HEK293 (cell line): ENCODE measurements at regions not wholly inside any gene's neighbourhood (a gene's known extent, or its start where the extent isn't known, plus 50 kb on each side); places are given as distances from the start of the nearest gene placed in this dataset.

Experiments used
- CTCF ChIA-PET: fragments of 350-600 bp; formaldehyde crosslinking; extraction: SDS; loops from one replicate; lab custom pipeline; 2021; ENCODE audit warnings: antibody characterized with exemption; lab: Yijun Ruan, JAX
- POLR2A ChIA-PET: fragments of 300-600 bp; formaldehyde crosslinking; extraction: SDS; loops from one replicate; lab custom pipeline; 2020; ENCODE audit warnings: antibody characterized with exemption, inconsistent platforms; lab: Yijun Ruan, JAX
- H3K27ac ChIP-seq: fragments of 200-500 bp; sonication (Bioruptor generic); 2 replicates; pipeline ENCODE4 v1.5.1; 2014; ENCODE audit warnings: low read depth, low read length, control low read depth, inconsistent platforms; ENCODE audit errors: extremely low read depth
- H3K36me3 ChIP-seq, 2 experiments: fragments of 200-500 bp in 1 of 2; sonication (Bioruptor generic) in 1 of 2; 1 replicate in 1 of 2; 2 replicates in 1 of 2; pipeline ENCODE4 v1.5.1; 2014 to 2017; ENCODE audit warnings: inconsistent platforms in 2 of 2, low read length in 2 of 2; ENCODE audit not compliant: control insufficient read depth in 2 of 2, insufficient read depth in 1 of 2
- H3K4me1 ChIP-seq: fragments of 200-500 bp; sonication (Bioruptor generic); 2 replicates; pipeline ENCODE4 v1.5.1; 2014; ENCODE audit warnings: mild to moderate bottlenecking, low read length, inconsistent platforms; ENCODE audit not compliant: control insufficient read depth, insufficient read depth
- H3K4me3 ChIP-seq: 2 replicates; pipeline ENCODE4 v1.5.1; 2011; ENCODE audit warnings: low read depth, mild to moderate bottlenecking, control low read depth, low read length, moderate library complexity
- H3K9me3 ChIP-seq: fragments of 200-500 bp; sonication (Bioruptor generic); 2 replicates; pipeline ENCODE4 v1.5.1; 2014; ENCODE audit warnings: low read depth, low read length, inconsistent platforms; ENCODE audit not compliant: control insufficient read depth, insufficient read depth
- GFI1B ChIP-seq: fragments of 450-650 bp; formaldehyde crosslinking; IDR thresholded peaks from 2 replicates; pipeline ENCODE4 v1.5.1; 2016; ENCODE audit warnings: missing biosample characterization, missing genetic modification characterization
- KLF9 ChIP-seq: fragments of 450-650 bp; formaldehyde crosslinking; IDR thresholded peaks from 2 replicates; pipeline ENCODE4 v1.5.1; 2016; ENCODE audit warnings: missing biosample characterization, missing genetic modification characterization, low read depth
- MYNN ChIP-seq: fragments of 450-650 bp; formaldehyde crosslinking; IDR thresholded peaks from 2 replicates; pipeline ENCODE4 v1.5.1; 2016; ENCODE audit warnings: missing biosample characterization, missing genetic modification characterization, borderline replicate concordance
- ZNF146 ChIP-seq: fragments of 450-650 bp; formaldehyde crosslinking; IDR thresholded peaks from 2 replicates; pipeline ENCODE4 v1.5.1; 2016; ENCODE audit warnings: missing biosample characterization, missing genetic modification characterization
- ZNF155 ChIP-seq: fragments of 450-650 bp; formaldehyde crosslinking; IDR thresholded peaks from 2 replicates; pipeline ENCODE4 v1.5.1; 2016; ENCODE audit warnings: missing biosample characterization, missing genetic modification characterization
- ZNF18 ChIP-seq: fragments of 450-650 bp; formaldehyde crosslinking; IDR thresholded peaks from 2 replicates; pipeline ENCODE4 v1.5.1; 2016; ENCODE audit warnings: missing biosample characterization, missing genetic modification characterization
- ZNF211 ChIP-seq: fragments of 450-650 bp; formaldehyde crosslinking; IDR thresholded peaks from 2 replicates; pipeline ENCODE4 v1.5.1; 2016; ENCODE audit warnings: low read depth, missing biosample characterization, missing genetic modification characterization
- ZNF362 ChIP-seq: fragments of 450-650 bp; formaldehyde crosslinking; IDR thresholded peaks from 2 replicates; pipeline ENCODE4 v1.5.1; 2016; ENCODE audit warnings: missing biosample characterization, missing genetic modification characterization
- ZNF398 ChIP-seq: fragments of 450-650 bp; formaldehyde crosslinking; IDR thresholded peaks from 2 replicates; pipeline ENCODE4 v1.5.1; 2017; ENCODE audit warnings: missing biosample characterization, missing genetic modification characterization
- ZNF404 ChIP-seq: fragments of 450-650 bp; formaldehyde crosslinking; IDR thresholded peaks from 2 replicates; pipeline ENCODE4 v1.5.1; 2017; ENCODE audit warnings: missing biosample characterization, missing genetic modification characterization
- ZNF433 ChIP-seq: fragments of 450-650 bp; formaldehyde crosslinking; IDR thresholded peaks from 2 replicates; pipeline ENCODE4 v1.5.1; 2016; ENCODE audit warnings: missing biosample characterization, missing genetic modification characterization, low read depth
- ZNF514 ChIP-seq: fragments of 450-650 bp; formaldehyde crosslinking; IDR thresholded peaks from 2 replicates; pipeline ENCODE4 v1.5.1; 2016; ENCODE audit warnings: missing biosample characterization, missing genetic modification characterization
- ZNF561 ChIP-seq: fragments of 450-650 bp; IDR thresholded peaks from 2 replicates; pipeline ENCODE4 v1.5.1; 2018; ENCODE audit warnings: missing biosample characterization, missing genetic modification characterization, borderline replicate concordance
- ZNF629 ChIP-seq: fragments of 450-650 bp; formaldehyde crosslinking; IDR thresholded peaks from 2 replicates; pipeline ENCODE4 v1.5.1; 2017; ENCODE audit warnings: missing biosample characterization, missing genetic modification characterization
- ZNF792 ChIP-seq: fragments of 450-650 bp; formaldehyde crosslinking; IDR thresholded peaks from 2 replicates; pipeline ENCODE4 v1.5.1; 2016; ENCODE audit warnings: missing biosample characterization, missing genetic modification characterization
- ZSCAN16 ChIP-seq: fragments of 450-650 bp; formaldehyde crosslinking; IDR thresholded peaks from 2 replicates; pipeline ENCODE4 v1.5.1; 2016; ENCODE audit warnings: missing biosample characterization, missing genetic modification characterization
- TF ChIP-seq, protein P1 (sequence below): fragments of 450-650 bp; formaldehyde crosslinking; IDR thresholded peaks from 2 replicates; pipeline ENCODE4 v1.5.1; 2016; ENCODE audit warnings: missing biosample characterization, missing genetic modification characterization
- TF ChIP-seq, protein P2 (sequence below): fragments of 450-650 bp; formaldehyde crosslinking; IDR thresholded peaks from 2 replicates; pipeline ENCODE4 v1.5.1; 2017; ENCODE audit warnings: missing biosample characterization, missing genetic modification characterization
- TF ChIP-seq, protein P3 (sequence below): fragments of 450-650 bp; formaldehyde crosslinking; conservative IDR thresholded peaks from 2 replicates; pipeline ENCODE4 v1.5.1; 2016; ENCODE audit warnings: low read depth, missing biosample characterization, missing genetic modification characterization
- TF ChIP-seq, protein P4 (sequence below): fragments of 450-650 bp; formaldehyde crosslinking; IDR thresholded peaks from 2 replicates; pipeline ENCODE4 v1.5.1; 2016; ENCODE audit warnings: missing biosample characterization, missing genetic modification characterization

GRCh38 chr3:82088749-82089148 is 327.3 kb upstream of the GBE1 start:
- POLR2A ChIA-PET = no interaction called here
- TF ChIP-seq MYNN (tag by site-specific recombination) (no peak), ZNF18 (tag by site-specific recombination) (no peak), GFI1B (tag by site-specific recombination) (no peak), ZNF398 (tag by site-specific recombination) (no peak), KLF9 (tag by site-specific recombination) (no peak), ZNF362 (no peak), ZSCAN16 (tag by site-specific recombination) (no peak), ZNF629 (no peak)
- TF ChIP-seq, protein P1, sequence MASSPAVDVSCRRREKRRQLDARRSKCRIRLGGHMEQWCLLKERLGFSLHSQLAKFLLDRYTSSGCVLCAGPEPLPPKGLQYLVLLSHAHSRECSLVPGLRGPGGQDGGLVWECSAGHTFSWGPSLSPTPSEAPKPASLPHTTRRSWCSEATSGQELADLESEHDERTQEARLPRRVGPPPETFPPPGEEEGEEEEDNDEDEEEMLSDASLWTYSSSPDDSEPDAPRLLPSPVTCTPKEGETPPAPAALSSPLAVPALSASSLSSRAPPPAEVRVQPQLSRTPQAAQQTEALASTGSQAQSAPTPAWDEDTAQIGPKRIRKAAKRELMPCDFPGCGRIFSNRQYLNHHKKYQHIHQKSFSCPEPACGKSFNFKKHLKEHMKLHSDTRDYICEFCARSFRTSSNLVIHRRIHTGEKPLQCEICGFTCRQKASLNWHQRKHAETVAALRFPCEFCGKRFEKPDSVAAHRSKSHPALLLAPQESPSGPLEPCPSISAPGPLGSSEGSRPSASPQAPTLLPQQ = no peak
- TF ChIP-seq, protein P2, sequence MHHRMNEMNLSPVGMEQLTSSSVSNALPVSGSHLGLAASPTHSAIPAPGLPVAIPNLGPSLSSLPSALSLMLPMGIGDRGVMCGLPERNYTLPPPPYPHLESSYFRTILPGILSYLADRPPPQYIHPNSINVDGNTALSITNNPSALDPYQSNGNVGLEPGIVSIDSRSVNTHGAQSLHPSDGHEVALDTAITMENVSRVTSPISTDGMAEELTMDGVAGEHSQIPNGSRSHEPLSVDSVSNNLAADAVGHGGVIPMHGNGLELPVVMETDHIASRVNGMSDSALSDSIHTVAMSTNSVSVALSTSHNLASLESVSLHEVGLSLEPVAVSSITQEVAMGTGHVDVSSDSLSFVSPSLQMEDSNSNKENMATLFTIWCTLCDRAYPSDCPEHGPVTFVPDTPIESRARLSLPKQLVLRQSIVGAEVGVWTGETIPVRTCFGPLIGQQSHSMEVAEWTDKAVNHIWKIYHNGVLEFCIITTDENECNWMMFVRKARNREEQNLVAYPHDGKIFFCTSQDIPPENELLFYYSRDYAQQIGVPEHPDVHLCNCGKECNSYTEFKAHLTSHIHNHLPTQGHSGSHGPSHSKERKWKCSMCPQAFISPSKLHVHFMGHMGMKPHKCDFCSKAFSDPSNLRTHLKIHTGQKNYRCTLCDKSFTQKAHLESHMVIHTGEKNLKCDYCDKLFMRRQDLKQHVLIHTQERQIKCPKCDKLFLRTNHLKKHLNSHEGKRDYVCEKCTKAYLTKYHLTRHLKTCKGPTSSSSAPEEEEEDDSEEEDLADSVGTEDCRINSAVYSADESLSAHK (tag by site-specific recombination) = no peak
- no peak overlapping the region for H3K4me3 ChIP-seq
- CTCF ChIA-PET = no interaction called here
- no peaks in the 10 kb centered on the region for H3K9me3 ChIP-seq
- H3K36me3 ChIP-seq = no peaks in the 10 kb centered on the region
- no peak overlapping the region for H3K27ac ChIP-seq
- H3K4me1 ChIP-seq = no peaks in the 10 kb centered on the region

DNA sequence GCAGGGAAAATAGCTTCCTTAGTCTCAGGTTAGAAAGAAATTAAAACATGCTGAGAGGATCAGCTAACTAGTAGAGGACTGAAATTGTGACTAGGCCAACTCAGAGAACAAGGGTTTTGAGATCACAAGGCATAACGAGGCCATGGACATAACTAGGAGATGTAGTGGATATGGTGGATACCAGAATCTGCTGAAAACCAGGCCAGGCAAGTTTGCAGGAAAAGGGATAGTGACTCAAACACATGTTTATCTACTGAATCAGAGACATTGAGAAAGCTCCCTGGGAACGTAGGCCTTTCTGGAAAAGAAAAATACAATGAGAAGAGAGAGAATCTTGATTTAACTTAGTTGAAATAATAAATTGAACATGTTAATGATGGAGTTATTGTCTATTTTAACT is 326.5 kb upstream of the GBE1 start:
- Histone ChIP-seq H3K9me3 (no peaks in the 10 kb centered on the region), H3K4me1 (no peaks in the 10 kb centered on the region), H3K36me3 (no peaks in the 10 kb centered on the region), H3K27ac (no peak overlapping the region), H3K4me3 (no peak overlapping the region)
- ChIA-PET CTCF (interaction anchor here (0.6 to 0.7 kb wide), 2 partner anchors 11 to 216 kb away, joined by 3 read pairs; no protein-coding TSS in a partner anchor), POLR2A (no interaction called here)
- no peak for TF ChIP-seq ZNF514 (tag by site-specific recombination)
- TF ChIP-seq ZNF155 (tag by site-specific recombination) = no peak
- TF ChIP-seq ZNF404 (tag by site-specific recombination) = no peak
- TF ChIP-seq ZNF146 = no peak
- no peak for TF ChIP-seq ZNF792 (tag by site-specific recombination)
- no peak for TF ChIP-seq ZNF211 (tag by site-specific recombination)
- TF ChIP-seq ZNF433 (tag by site-specific recombination) = no peak
- TF ChIP-seq, protein P3, sequence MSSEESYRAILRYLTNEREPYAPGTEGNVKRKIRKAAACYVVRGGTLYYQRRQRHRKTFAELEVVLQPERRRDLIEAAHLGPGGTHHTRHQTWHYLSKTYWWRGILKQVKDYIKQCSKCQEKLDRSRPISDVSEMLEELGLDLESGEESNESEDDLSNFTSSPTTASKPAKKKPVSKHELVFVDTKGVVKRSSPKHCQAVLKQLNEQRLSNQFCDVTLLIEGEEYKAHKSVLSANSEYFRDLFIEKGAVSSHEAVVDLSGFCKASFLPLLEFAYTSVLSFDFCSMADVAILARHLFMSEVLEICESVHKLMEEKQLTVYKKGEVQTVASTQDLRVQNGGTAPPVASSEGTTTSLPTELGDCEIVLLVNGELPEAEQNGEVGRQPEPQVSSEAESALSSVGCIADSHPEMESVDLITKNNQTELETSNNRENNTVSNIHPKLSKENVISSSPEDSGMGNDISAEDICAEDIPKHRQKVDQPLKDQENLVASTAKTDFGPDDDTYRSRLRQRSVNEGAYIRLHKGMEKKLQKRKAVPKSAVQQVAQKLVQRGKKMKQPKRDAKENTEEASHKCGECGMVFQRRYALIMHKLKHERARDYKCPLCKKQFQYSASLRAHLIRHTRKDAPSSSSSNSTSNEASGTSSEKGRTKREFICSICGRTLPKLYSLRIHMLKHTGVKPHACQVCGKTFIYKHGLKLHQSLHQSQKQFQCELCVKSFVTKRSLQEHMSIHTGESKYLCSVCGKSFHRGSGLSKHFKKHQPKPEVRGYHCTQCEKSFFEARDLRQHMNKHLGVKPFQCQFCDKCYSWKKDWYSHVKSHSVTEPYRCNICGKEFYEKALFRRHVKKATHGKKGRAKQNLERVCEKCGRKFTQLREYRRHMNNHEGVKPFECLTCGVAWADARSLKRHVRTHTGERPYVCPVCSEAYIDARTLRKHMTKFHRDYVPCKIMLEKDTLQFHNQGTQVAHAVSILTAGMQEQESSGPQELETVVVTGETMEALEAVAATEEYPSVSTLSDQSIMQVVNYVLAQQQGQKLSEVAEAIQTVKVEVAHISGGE (tag by site-specific recombination) = no peak
- TF ChIP-seq, protein P4, sequence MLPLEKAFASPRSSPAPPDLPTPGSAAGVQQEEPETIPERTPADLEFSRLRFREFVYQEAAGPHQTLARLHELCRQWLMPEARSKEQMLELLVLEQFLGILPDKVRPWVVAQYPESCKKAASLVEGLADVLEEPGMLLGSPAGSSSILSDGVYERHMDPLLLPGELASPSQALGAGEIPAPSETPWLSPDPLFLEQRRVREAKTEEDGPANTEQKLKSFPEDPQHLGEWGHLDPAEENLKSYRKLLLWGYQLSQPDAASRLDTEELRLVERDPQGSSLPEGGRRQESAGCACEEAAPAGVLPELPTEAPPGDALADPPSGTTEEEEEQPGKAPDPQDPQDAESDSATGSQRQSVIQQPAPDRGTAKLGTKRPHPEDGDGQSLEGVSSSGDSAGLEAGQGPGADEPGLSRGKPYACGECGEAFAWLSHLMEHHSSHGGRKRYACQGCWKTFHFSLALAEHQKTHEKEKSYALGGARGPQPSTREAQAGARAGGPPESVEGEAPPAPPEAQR (tag by site-specific recombination) = no peak
- TF ChIP-seq ZNF18 (tag by site-specific recombination) = no peak
- no peak for TF ChIP-seq ZNF561 (tag by site-specific recombination)
- no peak for TF ChIP-seq ZNF629
